Mesenchymal stem cell (in vitro differentiated cells and primary cell): ENCODE measurements at regions not wholly inside any gene's neighbourhood (a gene's known extent, or its start where the extent isn't known, plus 50 kb on each side); places are given as distances from the start of the nearest gene placed in this dataset.

Experiments used
- DNase-seq: peaks from one replicate; pipeline ENCODE4 v3.0.0-alpha.2; 2013
- H2AFZ ChIP-seq: one replicate; pipeline ENCODE4 v1.6.1; 2013; ENCODE audit warnings: low read depth, mild to moderate bottlenecking, control low read depth, inconsistent platforms, low read length, moderate library complexity
- H2AK5ac ChIP-seq: 2 replicates; pipeline ENCODE4 v1.6.1; 2013; ENCODE audit warnings: low read length, moderate library complexity, mild to moderate bottlenecking, inconsistent platforms; ENCODE audit not compliant: severe bottlenecking
- H2BK120ac ChIP-seq: one replicate; pipeline ENCODE4 v1.6.1; 2013; ENCODE audit warnings: low read depth, mild to moderate bottlenecking, inconsistent platforms, low read length, moderate library complexity
- H2BK12ac ChIP-seq, 2 experiments: one replicate each; pipeline ENCODE4 v1.6.1; 2013; ENCODE audit warnings: inconsistent platforms in 2 of 2, low read length in 2 of 2, mild to moderate bottlenecking in 2 of 2, moderate library complexity in 2 of 2, control low read depth in 1 of 2
- H2BK15ac ChIP-seq: one replicate; pipeline ENCODE4 v1.6.1; 2013; ENCODE audit warnings: mild to moderate bottlenecking, low read depth, inconsistent platforms; ENCODE audit not compliant: poor library complexity, severe bottlenecking
- H2BK5ac ChIP-seq: 2 replicates; pipeline ENCODE4 v1.6.1; 2013; ENCODE audit warnings: low read depth, mild to moderate bottlenecking, low read length, control low read depth, inconsistent platforms; ENCODE audit not compliant: poor library complexity, severe bottlenecking
- H3K14ac ChIP-seq, 2 experiments: one replicate each; pipeline ENCODE4 v1.6.1; 2013; ENCODE audit warnings: inconsistent platforms in 2 of 2, low read length in 2 of 2, control low read depth in 1 of 2, mild to moderate bottlenecking in 1 of 2, moderate library complexity in 1 of 2
- H3K18ac ChIP-seq, 2 experiments: one replicate each; pipeline ENCODE4 v1.6.1; 2013; ENCODE audit warnings: inconsistent platforms in 2 of 2, low read length in 2 of 2, control low read depth in 1 of 2, low read depth in 1 of 2, mild to moderate bottlenecking in 1 of 2
- H3K23ac ChIP-seq, 2 experiments: one replicate each; pipeline ENCODE4 v1.6.1; 2013; ENCODE audit warnings: inconsistent platforms in 2 of 2, low read length in 2 of 2, mild to moderate bottlenecking in 2 of 2, moderate library complexity in 2 of 2, control low read depth in 1 of 2
- H3K27ac ChIP-seq: 2 replicates; pipeline ENCODE4 v1.5.1; 2013; ENCODE audit warnings: mild to moderate bottlenecking, moderate library complexity, low read length, control low read depth, inconsistent platforms; ENCODE audit not compliant: poor library complexity, severe bottlenecking
- H3K27me3 ChIP-seq, 2 experiments: 2 replicates each; pipeline versions ENCODE4 v1.6.1 to v1.7.0; 2013; ENCODE audit warnings: low read length in 2 of 2, mild to moderate bottlenecking in 2 of 2, moderate library complexity in 2 of 2, control low read depth in 1 of 2, inconsistent platforms in 1 of 2; ENCODE audit not compliant: control insufficient read depth in 1 of 2, insufficient read depth in 1 of 2
- H3K36me3 ChIP-seq, 2 experiments: 2 replicates each; pipeline versions ENCODE4 v1.6.1 to v1.7.0; 2013; ENCODE audit warnings: low read length in 2 of 2, control low read depth in 1 of 2, inconsistent platforms in 1 of 2, low read depth in 1 of 2, mild to moderate bottlenecking in 1 of 2; ENCODE audit not compliant: insufficient read depth in 2 of 2, control insufficient read depth in 1 of 2
- H3K4ac ChIP-seq, 2 experiments: one replicate each; pipeline ENCODE4 v1.6.1; 2013; ENCODE audit warnings: inconsistent platforms in 2 of 2, low read length in 2 of 2, mild to moderate bottlenecking in 2 of 2, moderate library complexity in 2 of 2, control low read depth in 1 of 2, low read depth in 1 of 2
- H3K4me1 ChIP-seq: 2 replicates; pipeline ENCODE4 v1.6.1; 2013; ENCODE audit warnings: low read depth, low read length, control low read depth; ENCODE audit not compliant: control insufficient read depth, insufficient read depth
- H3K4me2 ChIP-seq: 2 replicates; pipeline ENCODE4 v1.6.1; 2013; ENCODE audit warnings: low read length, mild to moderate bottlenecking, inconsistent platforms; ENCODE audit not compliant: poor library complexity, severe bottlenecking
- H3K4me3 ChIP-seq, 2 experiments: 2 replicates each; pipeline versions ENCODE4 v1.5.1 to v1.7.0; 2013; ENCODE audit warnings: low read length in 2 of 2, mild to moderate bottlenecking in 2 of 2, control low read depth in 1 of 2, low read depth in 1 of 2; ENCODE audit not compliant: insufficient read depth in 1 of 2
- H3K79me1 ChIP-seq: replicated peaks from 2 replicates; pipeline ENCODE4 v1.6.1; 2013; ENCODE audit warnings: mild to moderate bottlenecking, control low read depth, low read length, inconsistent platforms; ENCODE audit not compliant: poor library complexity, severe bottlenecking
- H3K9ac ChIP-seq: 2 replicates; pipeline ENCODE4 v1.7.0; 2013; ENCODE audit warnings: mild to moderate bottlenecking, low read length, moderate library complexity
- H3K9me3 ChIP-seq: 2 replicates; pipeline ENCODE4 v1.7.0; 2013; ENCODE audit warnings: mild to moderate bottlenecking, low read length; ENCODE audit not compliant: control insufficient read depth
- H4K8ac ChIP-seq: one replicate; pipeline ENCODE4 v1.6.1; 2013; ENCODE audit warnings: inconsistent platforms, mild to moderate bottlenecking, low read length, moderate library complexity
- H4K91ac ChIP-seq: one replicate; pipeline ENCODE4 v1.6.1; 2013; ENCODE audit warnings: mild to moderate bottlenecking, low read length, inconsistent platforms
- WGBS: methylation state at CpG from one replicate; pipeline ENCODE4 v1.1.7; 2013; ENCODE audit warnings: mixed read lengths; 5-methylcytosine and 5-hydroxymethylcytosine counted together

DNA sequence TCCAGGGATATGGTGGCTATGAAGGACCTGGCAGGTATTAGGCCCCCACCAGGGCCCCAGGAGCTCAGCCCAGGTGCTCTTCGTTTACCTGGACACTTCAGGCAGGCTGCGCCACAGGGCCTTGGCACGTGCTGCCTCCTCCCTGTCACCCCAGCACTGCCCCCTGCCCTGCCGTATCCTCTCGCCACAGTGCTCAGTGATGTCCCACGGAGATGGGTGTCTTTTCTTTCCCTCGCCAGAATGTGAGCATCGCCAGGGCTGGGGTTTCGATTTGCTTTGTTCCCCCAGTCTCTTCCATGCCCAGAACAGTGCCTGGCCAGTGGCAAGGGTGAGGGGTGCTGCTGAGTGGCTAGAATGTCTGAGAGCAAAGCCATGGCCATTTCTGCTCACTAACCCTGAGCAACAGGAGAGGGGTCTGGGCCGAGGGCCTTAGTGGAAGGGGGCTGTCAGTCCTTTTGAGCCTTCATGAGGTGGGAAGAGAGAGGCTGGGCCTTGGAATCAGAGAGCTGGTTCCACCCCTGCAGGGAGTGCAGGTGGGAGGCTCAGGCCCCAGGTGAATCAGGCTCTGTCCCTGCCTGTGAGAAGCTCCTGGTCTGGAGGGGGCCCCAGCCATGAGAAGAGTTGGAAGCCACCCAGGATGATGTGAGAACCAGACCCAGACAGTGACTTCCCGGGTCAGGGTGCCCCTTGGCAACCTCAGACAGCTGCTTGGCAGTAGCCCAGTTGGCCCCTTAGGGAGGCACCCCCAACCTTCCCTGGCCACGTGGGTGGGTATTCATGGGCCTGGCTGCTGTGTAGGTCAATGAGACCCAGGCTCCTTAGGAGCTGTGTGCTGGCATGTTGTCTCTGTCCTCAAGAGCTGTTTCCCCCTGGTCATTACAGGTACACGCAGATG, 129.9 kb upstream of the HS6ST1 start:
- H3K9me3 ChIP-seq, result no peaks in the 10 kb centered on the region
- H3K4me2 ChIP-seq, result no peak overlapping the region
- H2BK12ac ChIP-seq, result no peak overlapping the region
- 90% methylated on average over 13 of the region's 13 CpGs for WGBS
- H3K27me3 ChIP-seq, result peaks cover 0 to 19% of the 10 kb centered on the region in 2 experiments
- no peak overlapping the region for H3K9ac ChIP-seq
- H3K36me3 ChIP-seq, result no peaks in the 10 kb centered on the region
- H3K23ac ChIP-seq, result no peak overlapping the region
- no peak overlapping the region for H2BK5ac ChIP-seq
- H4K8ac ChIP-seq, result no peak overlapping the region
- H4K91ac ChIP-seq, result no peak overlapping the region
- no peaks in the 10 kb centered on the region for H3K79me1 ChIP-seq
- no peaks in the 10 kb centered on the region for H3K4me1 ChIP-seq
- H3K14ac ChIP-seq, result peak overlapping the region in 1 of 2 experiments; percentile 23
- H3K27ac ChIP-seq, result no peak overlapping the region
- DNase-seq, result no peak
- no peak overlapping the region for H3K18ac ChIP-seq
- H2AFZ ChIP-seq, result no peak overlapping the region
- no peak overlapping the region for H2AK5ac ChIP-seq
- no peak overlapping the region for H3K4ac ChIP-seq
- no peak overlapping the region for H2BK120ac ChIP-seq
- H2BK15ac ChIP-seq, result peak overlapping the region; percentile 8
- no peak overlapping the region for H3K4me3 ChIP-seq

DNA sequence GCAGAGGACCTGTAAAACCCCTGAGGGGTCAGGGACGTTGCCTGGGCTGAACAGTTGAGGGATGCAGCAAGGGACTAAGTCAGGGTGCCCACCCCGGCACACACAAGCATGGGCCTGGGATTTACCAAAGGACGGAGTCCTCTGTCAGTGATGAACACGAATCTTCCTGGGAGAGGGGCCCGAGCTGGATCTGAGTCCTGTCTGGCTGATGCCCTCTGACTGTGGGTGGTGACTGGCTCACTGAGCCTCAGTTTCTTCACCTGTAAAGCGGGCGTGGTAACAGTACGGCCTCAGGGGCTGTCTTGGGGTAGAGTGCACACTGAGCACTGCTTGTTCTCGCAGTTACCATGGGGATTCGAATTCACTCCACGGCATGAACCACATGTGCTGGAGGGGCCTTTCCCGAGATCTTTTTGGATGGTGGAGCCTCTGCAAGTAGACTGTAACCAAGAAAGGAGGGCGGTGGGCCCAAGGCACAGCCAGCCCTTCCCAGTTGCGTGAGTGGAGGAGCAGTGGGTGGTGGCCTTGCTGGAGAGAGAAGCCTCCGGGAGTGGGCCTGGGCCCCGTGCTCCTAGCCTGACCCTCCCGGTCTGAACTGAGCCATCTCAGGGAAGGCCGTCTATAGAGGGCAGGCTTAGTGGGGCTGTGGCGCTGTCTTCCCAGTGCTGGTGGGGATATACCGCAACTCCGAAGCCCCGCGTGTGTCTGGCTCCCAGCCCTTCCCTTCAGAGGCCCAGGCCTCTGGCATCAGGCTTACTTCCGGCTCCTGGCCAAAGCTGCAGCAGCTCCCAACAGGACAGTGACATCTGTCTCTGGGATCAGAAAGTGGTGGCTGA, 130.8 kb upstream of the HS6ST1 start:
- Histone ChIP-seq H3K79me1 (no peaks in the 10 kb centered on the region), H3K4me1 (no peaks in the 10 kb centered on the region), H2AFZ (no peak overlapping the region), H3K27ac (no peak overlapping the region), H2BK5ac (no peak overlapping the region), H2AK5ac (no peak overlapping the region), H3K14ac (peak overlapping the region in 1 of 2 experiments; percentile 23), H4K91ac (no peak overlapping the region), H3K18ac (no peak overlapping the region), H4K8ac (no peak overlapping the region), H2BK15ac (no peak overlapping the region), H3K4me3 (no peak overlapping the region), H3K4me2 (no peak overlapping the region), H2BK120ac (no peak overlapping the region), H3K4ac (no peak overlapping the region), H3K27me3 (peaks cover 7 to 27% of the 10 kb centered on the region in 2 experiments), H2BK12ac (no peak overlapping the region), H3K36me3 (no peaks in the 10 kb centered on the region), H3K9me3 (no peaks in the 10 kb centered on the region), H3K23ac (no peak overlapping the region), H3K9ac (no peak overlapping the region)
- WGBS, result 84% methylated on average over 24 of the region's 24 CpGs
- no peak for DNase-seq

DNA sequence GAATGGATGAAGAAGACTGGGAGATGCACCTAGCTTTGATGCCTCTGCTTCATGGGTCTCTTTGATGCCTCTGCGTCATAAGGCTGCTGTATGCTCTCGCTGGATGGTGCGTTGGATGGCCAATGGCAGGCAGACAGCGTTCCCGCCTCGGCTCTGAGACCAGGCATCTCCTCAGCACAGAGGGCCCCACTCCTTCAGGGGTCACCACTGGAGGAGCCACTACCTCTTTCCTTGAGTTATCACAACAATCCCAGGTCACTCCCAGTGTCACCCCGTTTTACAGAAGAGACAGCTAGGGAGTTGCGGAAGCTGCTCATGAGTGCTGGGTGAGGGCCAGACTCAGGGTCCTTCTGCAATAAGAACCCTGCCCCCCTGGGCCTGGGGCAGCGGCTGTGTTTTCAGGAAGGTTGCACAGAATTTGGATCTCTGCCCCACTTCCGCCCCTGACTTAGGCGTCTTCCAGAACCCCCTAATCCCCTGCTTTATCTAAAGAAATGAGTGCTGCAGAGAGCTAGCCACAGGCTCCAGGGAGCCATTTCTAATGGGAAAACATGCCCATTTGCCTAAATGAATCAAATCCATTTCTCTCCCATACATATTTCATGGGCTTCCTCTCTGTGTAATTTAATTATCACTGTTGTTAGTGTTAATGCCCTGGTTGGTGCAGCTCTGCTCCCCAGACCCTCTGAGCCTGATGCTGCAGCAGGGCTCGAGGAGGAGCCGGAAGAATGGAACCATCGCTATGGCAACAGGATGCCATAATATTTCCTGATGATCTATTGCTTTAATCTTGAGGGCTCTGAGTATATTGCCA, 131.8 kb upstream of the HS6ST1 start:
- Histone ChIP-seq H3K4ac (no peak overlapping the region), H3K23ac (no peak overlapping the region), H3K4me3 (no peak overlapping the region), H3K4me1 (no peaks in the 10 kb centered on the region), H4K91ac (no peak overlapping the region), H2AFZ (no peak overlapping the region), H3K27ac (no peak overlapping the region), H2BK12ac (no peak overlapping the region), H3K36me3 (no peaks in the 10 kb centered on the region), H2BK5ac (no peak overlapping the region), H2BK15ac (no peak overlapping the region), H2BK120ac (no peak overlapping the region), H3K18ac (no peak overlapping the region), H3K9ac (no peak overlapping the region), H4K8ac (no peak overlapping the region), H3K27me3 (peaks cover 17 to 37% of the 10 kb centered on the region in 2 experiments), H3K4me2 (no peak overlapping the region), H3K79me1 (no peaks in the 10 kb centered on the region), H2AK5ac (no peak overlapping the region), H3K14ac (no peak overlapping the region), H3K9me3 (peaks cover 4% of the 10 kb centered on the region)
- 90% methylated on average over 13 of the region's 14 CpGs for WGBS
- DNase-seq, result no peak
